Endothelial cell of hepatic sinusoid (primary cell): ENCODE measurements at regions not wholly inside any gene's neighbourhood (a gene's known extent, or its start where the extent isn't known, plus 50 kb on each side); places are given as distances from the start of the nearest gene placed in this dataset.

ENCODE experiments used
- in situ Hi-C: cut with HindIII; loops from 2 replicates; pipeline ENCODE4 v1.10.0; 2017; ENCODE audit warnings: low sequenced_read_pairs

DNA sequence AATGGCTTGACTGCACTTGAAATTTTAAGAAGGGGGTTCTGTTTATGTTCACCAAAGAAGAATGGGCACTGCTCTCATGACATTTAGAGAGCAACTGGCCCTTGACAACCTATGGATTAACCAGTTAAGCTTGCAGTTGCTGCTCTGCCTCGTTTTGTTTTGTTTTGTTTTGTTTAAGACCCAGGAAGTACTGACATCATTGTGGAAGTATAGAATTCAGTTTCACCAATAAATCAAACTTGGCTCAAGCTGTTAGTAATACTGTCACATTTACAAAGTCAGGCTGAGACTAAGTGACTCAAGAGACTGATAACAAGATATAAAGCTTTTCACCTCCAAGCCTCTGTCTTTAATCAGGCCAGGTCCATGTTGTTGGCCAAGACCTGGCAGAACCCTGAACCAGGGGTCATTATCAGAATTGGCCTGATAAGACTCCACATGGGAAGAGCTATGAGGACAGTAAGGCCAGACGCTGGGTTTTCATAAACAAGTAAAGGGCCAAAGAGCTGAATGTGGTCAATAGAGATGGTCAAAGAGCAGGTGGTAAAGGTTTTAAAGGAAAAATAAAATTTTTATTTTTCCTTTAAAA is 99.4 kb upstream of the VGLL2 start:
- in situ Hi-C loops = no loop called here

DNA sequence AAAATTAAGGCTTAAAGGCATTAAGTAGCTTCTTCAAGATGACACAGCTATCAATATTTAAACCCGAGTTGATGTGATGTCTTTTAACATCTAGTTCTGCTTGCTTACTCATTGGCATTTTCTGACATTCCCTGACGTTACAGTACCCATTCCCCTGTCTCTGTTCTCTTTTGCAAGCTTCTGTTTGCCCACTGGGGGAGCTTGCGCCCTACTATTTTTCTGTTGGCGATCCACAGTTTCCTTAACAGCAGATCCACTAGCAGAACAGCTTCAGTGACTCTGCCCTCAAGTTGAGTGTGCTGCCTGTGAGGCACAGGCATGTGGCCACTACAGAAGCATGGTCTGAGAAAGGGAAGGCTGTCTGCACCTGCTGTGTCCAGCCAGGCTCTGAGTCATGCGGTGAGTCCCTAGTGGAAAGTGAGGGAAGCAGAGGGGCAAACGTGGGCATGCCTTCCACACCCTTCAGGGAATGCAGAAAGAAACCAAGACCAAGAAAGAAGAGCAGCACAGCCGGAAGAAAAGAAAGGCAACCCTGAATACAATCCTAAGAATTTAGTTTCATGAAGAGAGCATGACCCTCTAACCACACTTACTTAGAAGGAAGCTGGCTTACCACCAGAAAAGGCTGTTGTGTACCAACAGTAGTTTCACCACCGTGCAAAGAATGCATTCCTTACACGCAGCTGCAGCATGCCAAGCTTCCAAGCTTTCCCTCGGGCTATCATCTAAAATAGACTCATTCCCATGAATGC is 97.7 kb upstream of the VGLL2 start:
- in situ Hi-C loops = no loop called here

- in situ Hi-C loops = no loop called here
Observed at GRCh38 chr6:117168296-117169063, 96.9 kb upstream of the VGLL2 start.

DNA sequence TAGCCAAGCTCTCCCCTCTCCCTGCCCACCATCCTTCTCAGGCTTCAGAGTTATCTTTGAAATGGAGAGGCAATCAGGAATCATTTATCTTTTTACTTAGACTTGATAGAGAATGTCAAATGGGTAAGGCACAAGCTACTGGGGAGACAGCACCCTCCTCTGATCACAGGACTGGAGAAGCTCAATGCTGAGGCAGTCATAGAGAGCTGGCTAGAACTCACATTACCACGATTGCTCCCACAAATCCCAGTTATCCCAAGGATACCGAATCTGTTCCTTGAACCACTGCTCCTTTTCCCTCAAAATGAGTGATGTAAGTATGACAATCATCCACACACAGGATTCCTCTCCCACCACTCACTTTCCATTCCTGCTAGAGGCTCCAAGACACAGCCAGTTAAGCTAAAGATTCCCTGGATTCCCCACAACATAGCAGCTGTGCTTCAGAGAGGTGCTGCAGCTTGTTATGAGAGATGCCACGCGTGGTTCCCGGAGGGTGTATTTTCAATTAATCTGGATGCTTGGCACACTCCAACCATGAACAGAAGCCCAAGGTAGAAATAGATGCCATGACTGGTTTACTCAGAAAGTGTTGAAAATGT is 96.2 kb upstream of the VGLL2 start:
- in situ Hi-C loops = no loop called here

- in situ Hi-C loops = loop anchor here (5.0 kb wide), 1 partner anchor 43 kb away; no protein-coding TSS in a partner anchor
Observed at GRCh38 chr6:117169781-117170281, 95.5 kb upstream of the VGLL2 start.

- in situ Hi-C loops = loop anchor here (5.0 kb wide), 1 partner anchor 48 kb away; no protein-coding TSS in a partner anchor
Observed at GRCh38 chr6:117174835-117175360, 90.5 kb upstream of the VGLL2 start.

DNA sequence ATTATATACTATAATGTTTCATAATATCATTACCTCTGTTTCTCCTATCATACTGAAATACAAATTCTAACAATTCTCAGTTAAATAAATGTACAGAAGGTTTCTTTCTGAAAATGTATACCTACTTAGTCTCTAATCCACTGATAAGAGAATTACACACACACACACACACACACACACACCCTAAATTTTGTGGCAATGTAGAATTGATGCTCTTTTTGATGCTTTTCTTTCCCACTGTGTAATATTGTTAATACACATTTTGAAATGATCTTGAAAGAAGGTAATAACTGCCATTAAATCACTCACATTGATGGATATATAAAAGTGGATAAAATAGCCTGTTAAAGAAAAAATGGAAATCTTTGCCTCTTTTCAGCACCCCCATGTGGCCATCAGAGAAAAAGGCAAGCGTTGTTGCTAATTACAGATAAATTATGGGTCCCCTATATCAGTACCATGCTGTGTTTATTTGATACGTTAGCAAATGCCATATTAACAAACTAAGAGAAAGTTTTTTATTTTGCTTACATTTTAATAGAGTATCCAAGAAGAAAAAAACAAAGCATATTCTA is 76.6 kb upstream of the VGLL2 start:
- in situ Hi-C loops = no loop called here

DNA sequence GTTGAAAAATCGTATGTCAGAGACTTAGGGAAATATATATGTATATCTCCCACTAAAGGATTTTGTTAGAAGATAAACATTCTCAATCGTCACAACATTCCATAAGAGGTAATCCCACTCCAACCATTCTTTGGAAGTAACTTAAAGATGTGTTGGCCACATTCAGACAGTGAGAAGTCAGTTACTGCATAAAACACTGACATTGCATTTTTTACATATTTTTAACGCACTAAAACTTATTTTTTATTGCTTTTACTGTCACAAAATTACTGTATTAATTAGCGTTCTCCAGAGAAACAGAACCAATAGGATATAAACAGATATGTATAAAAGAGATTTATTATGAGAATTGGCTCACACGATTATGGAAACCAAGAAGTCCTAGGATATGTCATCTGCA is 74.3 kb upstream of the VGLL2 start:
- in situ Hi-C loops = no loop called here

- in situ Hi-C loops = no loop called here
Observed at GRCh38 chr6:117191448-117191847, 73.9 kb upstream of the VGLL2 start.

DNA sequence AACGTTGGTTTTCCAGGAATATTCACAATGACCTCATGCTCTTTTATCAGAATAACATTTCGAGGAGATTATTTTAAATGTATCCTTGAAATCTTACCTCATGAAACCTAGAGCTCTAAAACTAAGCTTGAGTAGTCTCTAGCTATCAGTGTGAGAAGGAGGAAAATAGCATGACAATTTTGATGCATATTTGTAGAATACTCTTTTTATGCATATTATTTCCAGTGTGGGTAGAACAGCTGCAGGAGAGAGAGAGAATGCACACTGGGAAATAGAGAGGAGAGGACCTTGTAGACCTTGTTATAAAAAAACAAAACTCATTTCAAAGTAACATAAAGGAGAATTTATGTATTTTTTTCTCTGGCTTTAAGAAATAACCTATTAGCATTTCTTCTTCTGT is 71.1 kb upstream of the VGLL2 start:
- in situ Hi-C loops = no loop called here

- in situ Hi-C loops = no loop called here
Observed at GRCh38 chr6:117194978-117195377, 70.4 kb upstream of the VGLL2 start.

DNA sequence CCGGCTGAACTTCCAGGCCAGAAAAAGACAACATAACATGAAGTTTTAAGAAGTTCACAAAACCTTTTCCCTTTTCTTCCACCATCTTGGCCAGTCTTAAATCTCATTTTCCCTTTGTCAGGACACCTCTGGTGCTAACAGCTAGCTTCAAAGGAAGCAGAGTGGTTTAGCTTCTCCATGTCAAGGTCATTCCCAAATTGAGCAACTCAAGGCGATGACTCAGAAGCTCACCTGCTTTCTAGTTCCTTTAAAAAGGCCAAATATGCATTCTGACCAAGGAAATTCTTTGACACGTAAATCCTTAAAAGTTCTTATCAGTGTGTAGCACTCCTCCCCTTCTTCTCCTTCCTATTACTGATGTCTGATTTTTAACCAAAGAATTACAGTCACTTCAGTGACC is 69.6 kb upstream of the VGLL2 start:
- in situ Hi-C loops = no loop called here

- in situ Hi-C loops = loop anchor here (10.0 kb wide), 1 partner anchor 565 kb away; no protein-coding TSS in a partner anchor
Observed at GRCh38 chr6:117200067-117200466, 65.3 kb upstream of the VGLL2 start.

- in situ Hi-C loops = loop anchor here (10.0 kb wide), 1 partner anchor 560 kb away; no protein-coding TSS in a partner anchor
Observed at GRCh38 chr6:117204903-117205302, 60.5 kb upstream of the VGLL2 start.

DNA sequence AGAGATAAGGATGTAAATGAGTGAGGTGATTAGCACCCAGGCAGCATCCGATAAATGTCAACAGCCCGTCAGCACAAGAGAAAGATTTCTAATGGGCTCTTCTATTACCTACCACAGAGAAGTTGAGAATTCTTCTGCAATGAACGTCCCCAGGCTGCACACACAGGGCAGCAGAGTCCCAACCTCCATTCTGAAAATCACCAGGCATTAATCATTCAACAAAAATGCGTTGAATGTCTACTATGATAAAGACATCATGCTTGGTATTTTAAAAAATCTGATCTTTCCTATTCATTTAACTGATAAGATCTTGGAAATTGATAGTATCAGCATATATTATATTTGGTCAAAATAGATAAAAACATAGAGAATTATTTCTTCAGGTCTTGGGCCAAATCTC is 59.5 kb upstream of the VGLL2 start:
- in situ Hi-C loops = loop anchor here (10.0 kb wide), 1 partner anchor 559 kb away; no protein-coding TSS in a partner anchor

DNA sequence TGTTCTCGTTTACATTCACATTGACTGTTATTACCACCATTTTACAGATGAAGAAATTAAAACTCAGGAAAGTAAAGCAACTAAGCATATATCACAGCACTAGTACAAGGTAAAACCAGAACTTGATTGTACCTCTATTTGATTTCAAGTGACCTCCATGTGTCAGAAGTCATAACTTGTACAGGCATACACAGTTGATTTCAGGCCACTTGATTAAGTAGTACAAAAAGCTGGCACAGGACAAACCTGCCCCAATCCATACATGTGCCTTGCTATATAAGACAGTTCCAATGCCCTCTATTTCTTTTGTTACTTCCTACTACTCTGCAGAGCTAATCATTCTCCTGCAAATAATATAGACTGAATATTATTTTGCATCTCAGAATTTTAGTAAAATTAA is 58.8 kb upstream of the VGLL2 start:
- in situ Hi-C loops = loop anchor here (10.0 kb wide), 1 partner anchor 558 kb away; no protein-coding TSS in a partner anchor

- in situ Hi-C loops = loop anchor here (10.0 kb wide), 1 partner anchor 558 kb away; no protein-coding TSS in a partner anchor
Observed at GRCh38 chr6:117206944-117207687, 58.2 kb upstream of the VGLL2 start.

GRCh38 chr6:117210279-117210678 is 55.1 kb upstream of the VGLL2 start:
- in situ Hi-C loops = no loop called here

- in situ Hi-C loops = no loop called here
Observed at GRCh38 chr6:117215353-117216090, 49.8 kb upstream of the VGLL2 start.
